Mesenchymal stem cell (in vitro differentiated cells and primary cell): ENCODE measurements at regions not wholly inside any gene's neighbourhood (a gene's known extent, or its start where the extent isn't known, plus 50 kb on each side); places are given as distances from the start of the nearest gene placed in this dataset.
A peak's percentile ranks its signal among the peaks of the same experiment; 100 is the strongest.

ENCODE experiments used
- DNase-seq: peaks from one replicate; pipeline ENCODE4 v3.0.0-alpha.2; 2013
- H2AFZ ChIP-seq: one replicate; pipeline ENCODE4 v1.6.1; 2013; ENCODE audit warnings: low read depth, mild to moderate bottlenecking, control low read depth, inconsistent platforms, low read length, moderate library complexity
- H2AK5ac ChIP-seq: 2 replicates; pipeline ENCODE4 v1.6.1; 2013; ENCODE audit warnings: low read length, moderate library complexity, mild to moderate bottlenecking, inconsistent platforms; ENCODE audit not compliant: severe bottlenecking
- H2BK120ac ChIP-seq: one replicate; pipeline ENCODE4 v1.6.1; 2013; ENCODE audit warnings: low read depth, mild to moderate bottlenecking, inconsistent platforms, low read length, moderate library complexity
- H2BK12ac ChIP-seq, 2 experiments: one replicate each; pipeline ENCODE4 v1.6.1; 2013; ENCODE audit warnings: inconsistent platforms in 2 of 2, low read length in 2 of 2, mild to moderate bottlenecking in 2 of 2, moderate library complexity in 2 of 2, control low read depth in 1 of 2
- H2BK15ac ChIP-seq: one replicate; pipeline ENCODE4 v1.6.1; 2013; ENCODE audit warnings: mild to moderate bottlenecking, low read depth, inconsistent platforms; ENCODE audit not compliant: poor library complexity, severe bottlenecking
- H2BK5ac ChIP-seq: 2 replicates; pipeline ENCODE4 v1.6.1; 2013; ENCODE audit warnings: low read depth, mild to moderate bottlenecking, low read length, control low read depth, inconsistent platforms; ENCODE audit not compliant: poor library complexity, severe bottlenecking
- H3K14ac ChIP-seq, 2 experiments: one replicate each; pipeline ENCODE4 v1.6.1; 2013; ENCODE audit warnings: inconsistent platforms in 2 of 2, low read length in 2 of 2, control low read depth in 1 of 2, mild to moderate bottlenecking in 1 of 2, moderate library complexity in 1 of 2
- H3K18ac ChIP-seq, 2 experiments: one replicate each; pipeline ENCODE4 v1.6.1; 2013; ENCODE audit warnings: inconsistent platforms in 2 of 2, low read length in 2 of 2, control low read depth in 1 of 2, low read depth in 1 of 2, mild to moderate bottlenecking in 1 of 2
- H3K23ac ChIP-seq, 2 experiments: one replicate each; pipeline ENCODE4 v1.6.1; 2013; ENCODE audit warnings: inconsistent platforms in 2 of 2, low read length in 2 of 2, mild to moderate bottlenecking in 2 of 2, moderate library complexity in 2 of 2, control low read depth in 1 of 2
- H3K27ac ChIP-seq: 2 replicates; pipeline ENCODE4 v1.5.1; 2013; ENCODE audit warnings: mild to moderate bottlenecking, moderate library complexity, low read length, control low read depth, inconsistent platforms; ENCODE audit not compliant: poor library complexity, severe bottlenecking
- H3K27me3 ChIP-seq, 2 experiments: 2 replicates each; pipeline versions ENCODE4 v1.6.1 to v1.7.0; 2013; ENCODE audit warnings: low read length in 2 of 2, mild to moderate bottlenecking in 2 of 2, moderate library complexity in 2 of 2, control low read depth in 1 of 2, inconsistent platforms in 1 of 2; ENCODE audit not compliant: control insufficient read depth in 1 of 2, insufficient read depth in 1 of 2
- H3K36me3 ChIP-seq, 2 experiments: 2 replicates each; pipeline versions ENCODE4 v1.6.1 to v1.7.0; 2013; ENCODE audit warnings: low read length in 2 of 2, control low read depth in 1 of 2, inconsistent platforms in 1 of 2, low read depth in 1 of 2, mild to moderate bottlenecking in 1 of 2; ENCODE audit not compliant: insufficient read depth in 2 of 2, control insufficient read depth in 1 of 2
- H3K4ac ChIP-seq, 2 experiments: one replicate each; pipeline ENCODE4 v1.6.1; 2013; ENCODE audit warnings: inconsistent platforms in 2 of 2, low read length in 2 of 2, mild to moderate bottlenecking in 2 of 2, moderate library complexity in 2 of 2, control low read depth in 1 of 2, low read depth in 1 of 2
- H3K4me1 ChIP-seq: 2 replicates; pipeline ENCODE4 v1.6.1; 2013; ENCODE audit warnings: low read depth, low read length, control low read depth; ENCODE audit not compliant: control insufficient read depth, insufficient read depth
- H3K4me2 ChIP-seq: 2 replicates; pipeline ENCODE4 v1.6.1; 2013; ENCODE audit warnings: low read length, mild to moderate bottlenecking, inconsistent platforms; ENCODE audit not compliant: poor library complexity, severe bottlenecking
- H3K4me3 ChIP-seq, 2 experiments: 2 replicates each; pipeline versions ENCODE4 v1.5.1 to v1.7.0; 2013; ENCODE audit warnings: low read length in 2 of 2, mild to moderate bottlenecking in 2 of 2, control low read depth in 1 of 2, low read depth in 1 of 2; ENCODE audit not compliant: insufficient read depth in 1 of 2
- H3K79me1 ChIP-seq: replicated peaks from 2 replicates; pipeline ENCODE4 v1.6.1; 2013; ENCODE audit warnings: mild to moderate bottlenecking, control low read depth, low read length, inconsistent platforms; ENCODE audit not compliant: poor library complexity, severe bottlenecking
- H3K9ac ChIP-seq: 2 replicates; pipeline ENCODE4 v1.7.0; 2013; ENCODE audit warnings: mild to moderate bottlenecking, low read length, moderate library complexity
- H3K9me3 ChIP-seq: 2 replicates; pipeline ENCODE4 v1.7.0; 2013; ENCODE audit warnings: mild to moderate bottlenecking, low read length; ENCODE audit not compliant: control insufficient read depth
- H4K8ac ChIP-seq: one replicate; pipeline ENCODE4 v1.6.1; 2013; ENCODE audit warnings: inconsistent platforms, mild to moderate bottlenecking, low read length, moderate library complexity
- H4K91ac ChIP-seq: one replicate; pipeline ENCODE4 v1.6.1; 2013; ENCODE audit warnings: mild to moderate bottlenecking, low read length, inconsistent platforms
- WGBS: methylation state at CpG from one replicate; pipeline ENCODE4 v1.1.7; 2013; ENCODE audit warnings: mixed read lengths; 5-methylcytosine and 5-hydroxymethylcytosine counted together

DNA sequence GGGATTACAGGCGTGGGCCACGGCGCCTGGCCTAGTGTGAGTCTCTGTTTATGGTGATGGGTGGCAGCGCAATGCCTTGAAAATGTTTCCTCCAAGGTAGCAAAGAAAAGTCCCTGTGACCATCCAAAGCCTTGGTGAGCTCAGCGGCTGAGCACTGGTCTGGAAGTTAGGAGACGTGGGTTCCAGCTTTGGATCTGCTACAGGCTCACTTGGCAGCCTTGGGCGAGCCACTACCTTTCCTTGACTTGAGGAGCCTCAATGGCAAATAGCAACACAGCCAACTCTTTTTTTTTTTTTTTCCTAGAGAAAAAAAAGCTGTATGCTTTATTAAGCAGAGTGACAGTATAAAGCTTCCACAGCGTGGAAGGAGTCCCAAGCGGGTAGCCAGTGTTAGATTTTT is 61.3 kb upstream of the RASD2 start:
- H4K91ac ChIP-seq, result peak overlapping the region; percentile 52
- no peaks in the 10 kb centered on the region for H3K36me3 ChIP-seq
- no peak overlapping the region for H2BK5ac ChIP-seq
- peak overlapping the region; percentile 45 for H2BK120ac ChIP-seq
- no peak overlapping the region for H3K27ac ChIP-seq
- H2AK5ac ChIP-seq, result no peak overlapping the region
- no peaks in the 10 kb centered on the region for H3K9me3 ChIP-seq
- no peak overlapping the region for H3K23ac ChIP-seq
- peak overlapping the region; percentile 56 to 73 for H2BK12ac ChIP-seq
- DNase-seq, result no peak
- peaks cover 29% of the 10 kb centered on the region for H3K4me1 ChIP-seq
- no peaks in the 10 kb centered on the region for H3K79me1 ChIP-seq
- peaks cover 10 to 30% of the 10 kb centered on the region in 2 experiments for H3K27me3 ChIP-seq
- H3K4me3 ChIP-seq, result no peak overlapping the region
- H2BK15ac ChIP-seq, result no peak overlapping the region
- H3K18ac ChIP-seq, result peak overlapping the region; percentile 33 to 73
- no peak overlapping the region for H2AFZ ChIP-seq
- WGBS, result 90% methylated on average over 8 of the region's 9 CpGs
- H3K4ac ChIP-seq, result peak overlapping the region in 1 of 2 experiments; percentile 46
- peak overlapping the region; percentile 64 for H4K8ac ChIP-seq
- H3K9ac ChIP-seq, result no peak overlapping the region
- no peak overlapping the region for H3K4me2 ChIP-seq
- no peak overlapping the region for H3K14ac ChIP-seq

DNA sequence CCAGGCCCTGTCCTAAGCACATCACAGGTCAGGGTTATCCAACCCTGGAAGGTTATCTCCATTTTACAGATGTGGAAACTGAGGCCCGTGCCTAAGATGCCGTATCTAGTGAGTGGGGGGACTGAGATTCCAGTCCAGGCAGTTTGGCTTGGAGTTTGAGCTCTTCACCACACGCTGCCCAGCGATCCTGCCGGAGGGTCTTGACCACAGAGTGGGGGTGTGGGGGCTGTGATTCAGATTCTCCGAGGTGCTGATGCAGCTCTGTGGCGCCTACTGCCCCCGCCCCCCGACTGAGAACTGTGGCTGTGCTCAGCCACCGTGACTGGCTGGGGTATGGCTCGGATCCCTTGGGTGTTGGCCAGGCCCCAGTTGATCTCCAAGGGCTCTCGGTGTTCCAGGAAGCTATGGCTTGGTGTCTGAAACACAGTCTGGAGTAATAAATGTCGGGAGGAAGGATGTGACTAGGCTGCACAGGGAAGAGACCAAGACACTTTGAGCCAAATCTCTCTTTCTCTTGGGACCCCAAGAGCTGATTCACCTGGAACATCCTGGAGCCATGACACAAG is 60.6 kb upstream of the RASD2 start:
- 66% methylated on average over 13 of the region's 13 CpGs for WGBS
- H3K79me1 ChIP-seq, result no peaks in the 10 kb centered on the region

GRCh38 chr22:35480627-35481550 is 59.7 kb upstream of the RASD2 start:
- Histone ChIP-seq H3K23ac (no peak overlapping the region), H3K9ac (no peak overlapping the region), H2BK5ac (no peak overlapping the region), H2AK5ac (no peak overlapping the region), H2BK12ac (peak overlapping the region; percentile 78 to 84), H4K8ac (peak overlapping the region; percentile 86), H3K18ac (peak overlapping the region; percentile 67 to 93), H3K4me3 (no peak overlapping the region), H3K27ac (no peak overlapping the region), H2AFZ (peak overlapping the region; percentile 59), H3K4me1 (peaks cover 26% of the 10 kb centered on the region), H3K4me2 (no peak overlapping the region), H3K36me3 (no peaks in the 10 kb centered on the region), H3K79me1 (no peaks in the 10 kb centered on the region), H4K91ac (peak overlapping the region; percentile 72), H2BK15ac (peak overlapping the region; percentile 76), H3K14ac (peak overlapping the region in 1 of 2 experiments; percentile 68), H3K27me3 (peaks cover 10 to 30% of the 10 kb centered on the region in 2 experiments), H2BK120ac (peak overlapping the region; percentile 78), H3K9me3 (no peaks in the 10 kb centered on the region), H3K4ac (peak overlapping the region; percentile 61 to 76)
- 59% methylated on average over 22 of the region's 22 CpGs for WGBS
- peak; percentile 26 for DNase-seq

More for the DNA sequence above, 60.6 kb upstream of the RASD2 start:
- Histone ChIP-seq H3K4ac (peak overlapping the region; percentile 59 to 76), H3K4me2 (no peak overlapping the region), H3K27me3 (peaks cover 10 to 30% of the 10 kb centered on the region in 2 experiments), H4K91ac (peak overlapping the region; percentile 79), H3K18ac (peak overlapping the region; percentile 72 to 93), H2BK12ac (peak overlapping the region; percentile 76 to 78), H2BK120ac (peak overlapping the region; percentile 56), H2BK5ac (no peak overlapping the region), H3K4me3 (no peak overlapping the region), H4K8ac (peak overlapping the region; percentile 86), H3K27ac (no peak overlapping the region), H3K9me3 (no peaks in the 10 kb centered on the region), H2AK5ac (no peak overlapping the region), H3K14ac (peak overlapping the region in 1 of 2 experiments; percentile 53), H3K36me3 (no peaks in the 10 kb centered on the region), H3K4me1 (peaks cover 29% of the 10 kb centered on the region), H3K9ac (no peak overlapping the region), H2AFZ (peak overlapping the region; percentile 59), H2BK15ac (peak overlapping the region; percentile 29), H3K23ac (no peak overlapping the region)
- peak; percentile 37 for DNase-seq

- H2BK120ac ChIP-seq, result no peak overlapping the region
- peaks cover 14 to 25% of the 10 kb centered on the region in 2 experiments for H3K27me3 ChIP-seq
- H2BK12ac ChIP-seq, result no peak overlapping the region
- H3K9ac ChIP-seq, result no peak overlapping the region
- no peak overlapping the region for H2AK5ac ChIP-seq
- no peak overlapping the region for H3K4me2 ChIP-seq
- H3K27ac ChIP-seq, result no peak overlapping the region
- H4K8ac ChIP-seq, result no peak overlapping the region
- H2AFZ ChIP-seq, result no peak overlapping the region
- no peaks in the 10 kb centered on the region for H3K79me1 ChIP-seq
- H2BK15ac ChIP-seq, result no peak overlapping the region
- no peak overlapping the region for H3K14ac ChIP-seq
- DNase-seq, result no peak
- H3K4me3 ChIP-seq, result no peak overlapping the region
- WGBS, result 96% methylated on average over 5 of the region's 5 CpGs
- no peak overlapping the region for H2BK5ac ChIP-seq
- no peak overlapping the region for H3K18ac ChIP-seq
- no peak overlapping the region for H3K4ac ChIP-seq
- H3K23ac ChIP-seq, result no peak overlapping the region
- H4K91ac ChIP-seq, result no peak overlapping the region
- H3K9me3 ChIP-seq, result no peaks in the 10 kb centered on the region
- no peaks in the 10 kb centered on the region for H3K36me3 ChIP-seq
- H3K4me1 ChIP-seq, result peaks cover 19% of the 10 kb centered on the region
These were observed 58.3 kb upstream of the RASD2 start for GRCh38 chr22:35482311-35482710.
